ENCODE measurements at regions not wholly inside any gene's neighbourhood (a gene's known extent, or its start where the extent isn't known, plus 50 kb on each side); places are given as distances from the start of the nearest gene placed in this dataset.

GRCh38 chr10:3622845-3623621 lies 162.0 kb downstream of the KLF6 start:
- DNase-seq, result no peak

- DNase-seq, result no peak
Measured at GRCh38 chr10:3622427-3622826, 162.6 kb downstream of the KLF6 start.

- no peak for DNase-seq
Measured at GRCh38 chr10:3620818-3621217, 164.2 kb downstream of the KLF6 start.

GRCh38 chr10:3619241-3619640 lies 165.8 kb downstream of the KLF6 start:
- DNase-seq, result no peak

- no peak for DNase-seq
Measured at GRCh38 chr10:3616880-3617279, 168.1 kb downstream of the KLF6 start.

GRCh38 chr10:3613318-3613717 lies 171.7 kb downstream of the KLF6 start:
- no peak for DNase-seq

- DNase-seq, result no peak
Measured at GRCh38 chr10:3612183-3613001, 172.6 kb downstream of the KLF6 start.

GRCh38 chr10:3606309-3606708 lies 178.7 kb downstream of the KLF6 start:
- no peak for DNase-seq

GRCh38 chr10:3605882-3606281 lies 179.1 kb downstream of the KLF6 start:
- no peak for DNase-seq

GRCh38 chr10:3595736-3596135 lies 189.3 kb downstream of the KLF6 start:
- no peak for DNase-seq

- no peak for DNase-seq
Measured at GRCh38 chr10:3593611-3594010, 191.4 kb downstream of the KLF6 start.

GRCh38 chr10:3592424-3592823 lies 192.6 kb downstream of the KLF6 start:
- no peak for DNase-seq

GRCh38 chr10:3588816-3589215 lies 196.2 kb downstream of the KLF6 start:
- DNase-seq, result no peak

- DNase-seq, result no peak
Measured at GRCh38 chr10:3588346-3588745, 196.7 kb downstream of the KLF6 start.

- DNase-seq, result no peak
Measured at GRCh38 chr10:3584926-3585784, 199.9 kb downstream of the KLF6 start.

GRCh38 chr10:3580565-3580964 lies 204.4 kb downstream of the KLF6 start:
- no peak for DNase-seq

- no peak for DNase-seq
Measured at GRCh38 chr10:3579845-3580244, 205.2 kb downstream of the KLF6 start.

GRCh38 chr10:3578682-3579081 lies 206.3 kb downstream of the KLF6 start:
- no peak for DNase-seq

GRCh38 chr10:3578159-3578558 lies 206.8 kb downstream of the KLF6 start:
- no peak for DNase-seq

- DNase-seq, result no peak
Measured at GRCh38 chr10:3574451-3574850, 210.6 kb downstream of the KLF6 start.

GRCh38 chr10:3573498-3573897 lies 211.5 kb downstream of the KLF6 start:
- DNase-seq, result no peak

- no peak for DNase-seq
Measured at GRCh38 chr10:3571310-3571825, 213.6 kb downstream of the KLF6 start.

GRCh38 chr10:3570855-3571266 lies 214.1 kb downstream of the KLF6 start:
- no peak for DNase-seq
